Upper lobe of left lung (tissue), 6 donors: ENCODE measurements at regions not wholly inside any gene's neighbourhood (a gene's known extent, or its start where the extent isn't known, plus 50 kb on each side); places are given as distances from the start of the nearest gene placed in this dataset.

Source experiments
- ATAC-seq, 2 donors: fragments of 200-7000 bp; cut with Tn5 transposase; one replicate each; pipeline ENCODE4 v1.9.1; 2022; ENCODE audit warnings: mild to moderate bottlenecking in 2 of 2, moderate library complexity in 2 of 2; ENCODE audit not compliant: low FRiP score in 2 of 2
- DNase-seq, 2 donors: peaks; one replicate each; pipeline ENCODE4 v3.0.0-alpha.2; 2019 to 2020
- H3K27ac ChIP-seq, 4 donors: fragments of 200-600 bp; sonication (generic); one replicate each; pipeline ENCODE4 v1.5.1; 2016 to 2019
- H3K27me3 ChIP-seq, 4 donors: fragments of 200-600 bp; sonication (generic); one replicate each; pipeline ENCODE4 v1.5.1; 2017 to 2019
- H3K36me3 ChIP-seq, 4 donors: fragments of 200-600 bp; sonication (generic); one replicate each; pipeline ENCODE4 v1.5.1; 2016 to 2019
- H3K4me1 ChIP-seq, 4 donors: fragments of 200-600 bp; sonication (generic); one replicate each; pipeline ENCODE4 v1.5.1; 2018 to 2019
- H3K4me3 ChIP-seq, 4 donors: fragments of 200-600 bp; sonication (generic); one replicate each; pipeline ENCODE4 v1.5.1; 2017 to 2019; ENCODE audit warnings: mild to moderate bottlenecking in 2 of 4, moderate library complexity in 1 of 4
- H3K9me3 ChIP-seq, 4 donors: fragments of 200-600 bp; sonication (generic); one replicate each; pipeline ENCODE4 v1.5.1; 2018 to 2019
- CTCF ChIP-seq, 6 experiments: fragments of 450-650 bp in 4 of 6; fragments of 200-600 bp in 2 of 6; sonication (generic) in 2 of 6; IDR thresholded peaks; one replicate each; pipeline ENCODE4 v1.5.1; 2016 to 2019; ENCODE audit warnings: antibody characterized with exemption in 6 of 6
- EP300 ChIP-seq, 4 donors: sonication (generic); formaldehyde crosslinking; IDR thresholded peaks; one replicate each; pipeline ENCODE4 v1.5.1; 2017; ENCODE audit warnings: antibody characterized with exemption in 4 of 4, control low read depth in 2 of 4
- POLR2A ChIP-seq, 4 donors: fragments of 450-650 bp; IDR thresholded peaks; one replicate each; pipeline ENCODE4 v1.5.1; 2016 to 2017; ENCODE audit warnings: antibody characterized with exemption in 4 of 4, mild to moderate bottlenecking in 2 of 4
- POLR2AphosphoS5 ChIP-seq, 2 donors: sonication (generic); formaldehyde crosslinking; IDR thresholded peaks; one replicate each; pipeline ENCODE4 v1.5.1; 2017; ENCODE audit warnings: antibody characterized with exemption in 2 of 2
- WGBS, 2 donors: methylation state at CpG; one replicate each; pipeline ENCODE4 v1.1.5; 2017 to 2018; 5-methylcytosine and 5-hydroxymethylcytosine counted together
- donor health status: DM: no; HTN: no; CAD: no; lungs with moderate emphysema.
- donor health status: DM: no; HTN: yes; CAD: no; lungs with severe emphysema.

GRCh38 chr5:27598576-27598975 lies 560.2 kb upstream of the CDH9 start:
- no peak overlapping the region for H3K27ac ChIP-seq
- no peaks in the 10 kb centered on the region for H3K4me1 ChIP-seq
- no peak for DNase-seq
- no peaks in the 10 kb centered on the region for H3K36me3 ChIP-seq
- no peak overlapping the region for H3K4me3 ChIP-seq
- no peaks in the 10 kb centered on the region for H3K27me3 ChIP-seq
- no peaks in the 10 kb centered on the region for H3K9me3 ChIP-seq
- ATAC-seq: no peak
- TF ChIP-seq EP300 (IDR thresholded peaks at IDR 0.05): no peak
- no peak for TF ChIP-seq CTCF (IDR thresholded peaks at IDR 0.05)
- TF ChIP-seq POLR2A (IDR thresholded peaks at IDR 0.05): no peak
- no peak for TF ChIP-seq POLR2AphosphoS5 (IDR thresholded peaks at IDR 0.05)

- TF ChIP-seq CTCF (IDR thresholded peaks at IDR 0.05) (no peak), EP300 (IDR thresholded peaks at IDR 0.05) (no peak), POLR2AphosphoS5 (IDR thresholded peaks at IDR 0.05) (no peak), POLR2A (IDR thresholded peaks at IDR 0.05) (no peak)
- H3K9me3 ChIP-seq: no peaks in the 10 kb centered on the region
- H3K36me3 ChIP-seq: no peaks in the 10 kb centered on the region
- no peak overlapping the region for H3K27ac ChIP-seq
- 55 to 57% methylated on average over 2 of the region's 2 CpGs for WGBS, 2 donors
- H3K4me3 ChIP-seq: no peak overlapping the region
- no peaks in the 10 kb centered on the region for H3K4me1 ChIP-seq
- ATAC-seq (no peak), DNase-seq (no peak)
- H3K27me3 ChIP-seq: no peaks in the 10 kb centered on the region
Observed at GRCh38 chr5:27594141-27594540, 555.8 kb upstream of the CDH9 start.

- Histone ChIP-seq H3K36me3 (no peaks in the 10 kb centered on the region), H3K4me1 (no peaks in the 10 kb centered on the region), H3K27ac (no peak overlapping the region), H3K27me3 (no peaks in the 10 kb centered on the region), H3K9me3 (no peaks in the 10 kb centered on the region), H3K4me3 (no peak overlapping the region)
- WGBS, 2 donors: 69 to 76% methylated on average over 1 of the region's 1 CpG
- TF ChIP-seq POLR2AphosphoS5 (IDR thresholded peaks at IDR 0.05) (no peak), CTCF (IDR thresholded peaks at IDR 0.05) (no peak)
- DNase-seq (no peak), ATAC-seq (no peak)
Observed at GRCh38 chr5:27592231-27592630, 553.8 kb upstream of the CDH9 start.

- H3K4me3 ChIP-seq: no peak overlapping the region
- no peak overlapping the region for H3K27ac ChIP-seq
- 90 to 100% methylated on average over 5 to 6 of the region's 6 CpGs for WGBS, 2 donors
- H3K36me3 ChIP-seq: no peaks in the 10 kb centered on the region
- no peak for TF ChIP-seq POLR2A (IDR thresholded peaks at IDR 0.05)
- TF ChIP-seq POLR2AphosphoS5 (IDR thresholded peaks at IDR 0.05): no peak
- no peak for TF ChIP-seq CTCF (IDR thresholded peaks at IDR 0.05)
- no peak for TF ChIP-seq EP300 (IDR thresholded peaks at IDR 0.05)
- peak in 1 of 2 donors; percentile 13 for DNase-seq
- ATAC-seq: no peak
- no peaks in the 10 kb centered on the region for H3K9me3 ChIP-seq
- no peaks in the 10 kb centered on the region for H3K4me1 ChIP-seq
- H3K27me3 ChIP-seq: no peaks in the 10 kb centered on the region
Observed at GRCh38 chr5:27590503-27590902, 552.1 kb upstream of the CDH9 start.

GRCh38 chr5:27578279-27578678 lies 539.9 kb upstream of the CDH9 start:
- TF ChIP-seq EP300 (IDR thresholded peaks at IDR 0.05): no peak
- TF ChIP-seq CTCF (IDR thresholded peaks at IDR 0.05): no peak
- TF ChIP-seq POLR2A (IDR thresholded peaks at IDR 0.05): no peak
- no peak for TF ChIP-seq POLR2AphosphoS5 (IDR thresholded peaks at IDR 0.05)
- Histone ChIP-seq H3K27me3 (no peaks in the 10 kb centered on the region), H3K9me3 (no peaks in the 10 kb centered on the region)

More at GRCh38 chr5:27578279-27578678, 539.9 kb upstream of the CDH9 start:
- Histone ChIP-seq H3K36me3 (no peaks in the 10 kb centered on the region), H3K27ac (no peak overlapping the region), H3K4me3 (no peak overlapping the region), H3K4me1 (no peaks in the 10 kb centered on the region)
- ATAC-seq (no peak), DNase-seq (no peak)
